ENCODE measurements at regions not wholly inside any gene's neighbourhood (a gene's known extent, or its start where the extent isn't known, plus 50 kb on each side); places are given as distances from the start of the nearest gene placed in this dataset.

GRCh38 chr7:20543500-20543899, 72.0 kb upstream of the ABCB5 start:
- TF ChIP-seq CREB1 (IDR thresholded peaks at IDR 0.05; ENCODE audit: low read depth) (no peak), EGR1 (IDR thresholded peaks at IDR 0.05) (no peak), EP300 (IDR thresholded peaks at IDR 0.05; ENCODE audit: borderline replicate concordance) (no peak), REST (IDR thresholded peaks at IDR 0.05; ENCODE audit: low read depth) (no peak), CEBPB (IDR thresholded peaks at IDR 0.05) (no peak), USF1 (IDR thresholded peaks at IDR 0.05) (no peak), TCF12 (IDR thresholded peaks at IDR 0.05; ENCODE audit: low read depth) (no peak), MAX (IDR thresholded peaks at IDR 0.05) (no peak), NFIC (IDR thresholded peaks at IDR 0.05) (no peak), TAF1 (IDR thresholded peaks at IDR 0.05; ENCODE audit: low read depth) (no peak), RAD21 (IDR thresholded peaks at IDR 0.05; ENCODE audit: low read depth) (no peak), YY1 (IDR thresholded peaks at IDR 0.05; ENCODE audit: low read depth) (no peak), ZBTB7A (IDR thresholded peaks at IDR 0.05; ENCODE audit: low read depth) (no peak), FOXM1 (IDR thresholded peaks at IDR 0.05; ENCODE audit: borderline replicate concordance, low read depth) (no peak)

All from Ishikawa (cell line).